CD14-positive monocyte (primary cell): ENCODE measurements at regions not wholly inside any gene's neighbourhood (a gene's known extent, or its start where the extent isn't known, plus 50 kb on each side); places are given as distances from the start of the nearest gene placed in this dataset.
"Not testable (repeated sequence)": the region's sequence is repeated elsewhere in the genome, so short reads cannot be mapped to it uniquely, and the experiment has no call there.

Experiments
- DNase-seq, 3 donors: peaks; one replicate each; pipeline ENCODE4 v3.0.0-alpha.2; 2011 to 2022
- H2AFZ ChIP-seq: 2 replicates; pipeline ENCODE4 v1.6.0; 2012; ENCODE audit warnings: mild to moderate bottlenecking, low read depth, low read length, inconsistent platforms; ENCODE audit not compliant: insufficient read depth, poor library complexity, severe bottlenecking
- H3K27ac ChIP-seq, 2 donors: 1 replicate in 1 of 2; 2 replicates in 1 of 2; pipeline ENCODE4 v1.5.1; 2012 to 2013; ENCODE audit warnings: low read length in 2 of 2, control low read depth in 1 of 2, inconsistent platforms in 1 of 2, low read depth in 1 of 2, mild to moderate bottlenecking in 1 of 2
- H3K27me3 ChIP-seq, 2 donors: one replicate each; pipeline versions ENCODE4 v1.6.0 to v1.6.1; 2011 to 2013; ENCODE audit warnings: low read length in 2 of 2; ENCODE audit not compliant: control insufficient read depth in 2 of 2, insufficient read depth in 2 of 2
- H3K36me3 ChIP-seq, 2 donors: replicated peaks in 1 of 2; 1 replicate in 1 of 2; 2 replicates in 1 of 2; pipeline versions ENCODE4 v1.5.1 to v1.6.1; 2012 to 2013; ENCODE audit warnings: low read length in 2 of 2, control low read depth in 1 of 2, inconsistent platforms in 1 of 2, mild to moderate bottlenecking in 1 of 2; ENCODE audit not compliant: insufficient read depth in 2 of 2, control insufficient read depth in 1 of 2
- H3K4me1 ChIP-seq, 2 donors: 1 replicate in 1 of 2; 2 replicates in 1 of 2; pipeline versions ENCODE4 v1.5.1 to v1.6.1; 2012 to 2013; ENCODE audit warnings: low read length in 2 of 2, control low read depth in 1 of 2, inconsistent platforms in 1 of 2, mild to moderate bottlenecking in 1 of 2, moderate library complexity in 1 of 2; ENCODE audit not compliant: insufficient read depth in 2 of 2, control insufficient read depth in 1 of 2
- H3K4me2 ChIP-seq: replicated peaks from 2 replicates; pipeline ENCODE3; 2012; ENCODE audit warnings: low read length, moderate library complexity, mild to moderate bottlenecking; ENCODE audit not compliant: poor library complexity, severe bottlenecking; ENCODE audit errors: extremely low read depth
- H3K4me3 ChIP-seq, 3 experiments: fragments of 200-600 bp in 1 of 3; sonication (generic) in 1 of 3; replicated peaks in 1 of 3; 1 replicate in 2 of 3; 2 replicates in 1 of 3; pipeline ENCODE4 v1.5.1; 2011 to 2013; ENCODE audit warnings: low read length in 3 of 3, mild to moderate bottlenecking in 3 of 3, control low read depth in 2 of 3, low read depth in 2 of 3, inconsistent platforms in 1 of 3, moderate library complexity in 1 of 3
- H3K79me2 ChIP-seq: 2 replicates; pipeline ENCODE4 v1.6.0; 2012; ENCODE audit warnings: mild to moderate bottlenecking, control low read depth, inconsistent platforms, low read length, moderate library complexity; ENCODE audit not compliant: insufficient read depth
- H3K9ac ChIP-seq: 2 replicates; pipeline ENCODE4 v1.6.0; 2017; ENCODE audit warnings: low read length, mild to moderate bottlenecking; ENCODE audit not compliant: insufficient read depth, poor library complexity, severe bottlenecking
- H3K9me3 ChIP-seq, 2 donors: replicated peaks in 1 of 2; 1 replicate in 1 of 2; 2 replicates in 1 of 2; pipeline versions ENCODE4 v1.5.1 to v1.6.1; 2012 to 2013; ENCODE audit warnings: low read length in 2 of 2, control low read depth in 1 of 2; ENCODE audit not compliant: control insufficient read depth in 1 of 2, insufficient read depth in 1 of 2
- H4K20me1 ChIP-seq: 2 replicates; pipeline ENCODE4 v1.6.0; 2012; ENCODE audit warnings: mild to moderate bottlenecking, low read length, control low read depth, moderate library complexity; ENCODE audit not compliant: insufficient read depth
- H3K27ac Mint-ChIP-seq, 7 donors: one replicate each; pipeline ENCODE4 v1.8.0; 2020; ENCODE audit warnings: mild to moderate bottlenecking in 7 of 7, mixed read lengths in 7 of 7, moderate library complexity in 6 of 7, inconsistent platforms in 2 of 7
- H3K27me3 Mint-ChIP-seq, 3 donors: one replicate each; pipeline ENCODE4 v1.8.0; 2021 to 2022; ENCODE audit warnings: low read depth in 3 of 3, mild to moderate bottlenecking in 3 of 3, mixed read lengths in 3 of 3, moderate library complexity in 3 of 3, inconsistent platforms in 1 of 3
- H3K36me3 Mint-ChIP-seq, 2 donors: one replicate each; pipeline ENCODE4 v1.8.0; 2020; ENCODE audit warnings: mixed read lengths in 2 of 2, inconsistent platforms in 1 of 2, mild to moderate bottlenecking in 1 of 2
- H3K4me1 Mint-ChIP-seq: one replicate; pipeline ENCODE4 v1.8.0; 2020; ENCODE audit warnings: mild to moderate bottlenecking, mixed read lengths
- H3K4me3 Mint-ChIP-seq, 2 donors: one replicate each; pipeline ENCODE4 v1.8.0; 2020; ENCODE audit warnings: mild to moderate bottlenecking in 2 of 2, mixed read lengths in 2 of 2, moderate library complexity in 1 of 2
- H3K9me3 Mint-ChIP-seq, 7 donors: one replicate each; pipeline ENCODE4 v1.8.0; 2020 to 2022; ENCODE audit warnings: mixed read lengths in 7 of 7, mild to moderate bottlenecking in 6 of 7, moderate library complexity in 6 of 7, inconsistent platforms in 2 of 7
- CTCF ChIP-seq: fragments of 200-600 bp; IDR thresholded peaks from one replicate; pipeline ENCODE4 v1.8.0; 2022; ENCODE audit warnings: antibody characterized with exemption, mild to moderate bottlenecking
- WGBS: methylation state at CpG from one replicate; pipeline ENCODE4 v1.1.5; 2013; ENCODE audit warnings: missing lambda C conversion rate; ENCODE audit not compliant: insufficient coverage; 5-methylcytosine and 5-hydroxymethylcytosine counted together
- intact Hi-C, 2 donors: fragments of 100-400 bp; cut with micrococcal nuclease; formaldehyde crosslinking; loops; one replicate each; pipeline versions ENCODE4 v1.15.0 to v1.15.1; 2023

GRCh38 chrX:139324756-139325155 lies 205.8 kb upstream of the F9 start:
- Histone ChIP-seq H3K27ac (no peak overlapping the region), H3K79me2 (no peaks in the 10 kb centered on the region), H2AFZ (no peak overlapping the region), H3K9me3 (no peaks in the 10 kb centered on the region), H3K27me3 (no peaks in the 10 kb centered on the region), H3K4me3 (no peak overlapping the region), H3K9ac (no peak overlapping the region), H4K20me1 (no peaks in the 10 kb centered on the region), H3K4me1 (no peaks in the 10 kb centered on the region), H3K4me2 (no peak overlapping the region), H3K36me3 (no peaks in the 10 kb centered on the region)
- intact Hi-C loops: no loop called here
- H3K9me3 Mint-ChIP-seq: peaks cover 0 to 5% (median 0%) of the 10 kb centered on the region in 7 donors
- no peaks in the 10 kb centered on the region for H3K36me3 Mint-ChIP-seq
- no peak for DNase-seq
- WGBS: no CpG with 5 or more reads among the region's 2 CpGs
- H3K4me3 Mint-ChIP-seq: no peak overlapping the region
- no peaks in the 10 kb centered on the region for H3K4me1 Mint-ChIP-seq
- peaks cover 3 to 6% (median 5%) of the 10 kb centered on the region in 3 donors for H3K27me3 Mint-ChIP-seq
- no peak overlapping the region for H3K27ac Mint-ChIP-seq
- no peak for TF ChIP-seq CTCF

GRCh38 chrX:139320661-139321354 lies 209.7 kb upstream of the F9 start:
- H3K36me3 ChIP-seq, H3K79me2 ChIP-seq, H3K4me3 Mint-ChIP-seq, H3K9ac ChIP-seq, H3K4me2 ChIP-seq, H3K4me1 Mint-ChIP-seq, H3K9me3 Mint-ChIP-seq, H3K36me3 Mint-ChIP-seq, H3K27me3 Mint-ChIP-seq, H3K9me3 ChIP-seq, intact Hi-C loops, H3K4me1 ChIP-seq, H3K4me3 ChIP-seq, H3K27ac ChIP-seq, H3K27me3 ChIP-seq, H2AFZ ChIP-seq, H4K20me1 ChIP-seq, H3K27ac Mint-ChIP-seq, DNase-seq: not testable (repeated sequence)
- WGBS: 100% methylated on average over 5 of the region's 38 CpGs

- H3K27ac Mint-ChIP-seq, H3K27me3 ChIP-seq, H3K27ac ChIP-seq, intact Hi-C loops, DNase-seq, H2AFZ ChIP-seq, H3K4me1 Mint-ChIP-seq, H3K79me2 ChIP-seq, H3K4me3 ChIP-seq, H3K4me2 ChIP-seq, H3K9ac ChIP-seq, H3K36me3 ChIP-seq, H4K20me1 ChIP-seq, H3K4me1 ChIP-seq, H3K36me3 Mint-ChIP-seq, H3K4me3 Mint-ChIP-seq: not testable (repeated sequence)
- H3K27me3 Mint-ChIP-seq: peaks cover 2 to 11% (median 6%) of the 10 kb centered on the region in 3 donors
- peaks cover 11 to 29% of the 10 kb centered on the region in 2 donors for H3K9me3 ChIP-seq
- H3K9me3 Mint-ChIP-seq: peaks cover 13 to 35% (median 21%) of the 10 kb centered on the region in 7 donors
These were observed 223.9 kb upstream of the F9 start for GRCh38 chrX:139306675-139307074.
